UCSD-AML1 (cell line): ENCODE measurements at regions not wholly inside any gene's neighbourhood (a gene's known extent, or its start where the extent isn't known, plus 50 kb on each side); places are given as distances from the start of the nearest gene placed in this dataset.

Experiments
- DNase-seq: peaks from one replicate; lab custom pipeline; 2025; ENCODE audit not compliant: unreplicated experiment; lab: John Stamatoyannopoulos, UW

DNA sequence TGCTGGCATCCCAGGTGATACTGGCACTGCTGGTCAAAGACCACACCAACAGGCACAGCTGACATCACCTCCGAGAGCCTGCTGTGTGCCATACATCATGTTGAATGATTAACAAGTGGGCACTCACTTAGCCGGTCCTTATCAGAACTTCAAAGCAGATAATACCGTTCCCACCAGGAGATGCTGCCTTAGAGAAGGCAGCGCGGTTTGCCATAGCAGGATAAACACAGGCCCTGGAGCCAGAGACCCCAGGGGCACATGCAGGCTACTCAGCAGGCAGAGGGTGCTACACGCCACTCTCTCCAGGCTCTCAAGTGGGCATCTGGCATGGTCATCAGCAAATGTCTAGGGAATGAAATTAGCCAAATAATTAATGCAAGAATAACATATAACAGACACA lies 86.5 kb upstream of the CST7 start:
- no peak for DNase-seq

DNA sequence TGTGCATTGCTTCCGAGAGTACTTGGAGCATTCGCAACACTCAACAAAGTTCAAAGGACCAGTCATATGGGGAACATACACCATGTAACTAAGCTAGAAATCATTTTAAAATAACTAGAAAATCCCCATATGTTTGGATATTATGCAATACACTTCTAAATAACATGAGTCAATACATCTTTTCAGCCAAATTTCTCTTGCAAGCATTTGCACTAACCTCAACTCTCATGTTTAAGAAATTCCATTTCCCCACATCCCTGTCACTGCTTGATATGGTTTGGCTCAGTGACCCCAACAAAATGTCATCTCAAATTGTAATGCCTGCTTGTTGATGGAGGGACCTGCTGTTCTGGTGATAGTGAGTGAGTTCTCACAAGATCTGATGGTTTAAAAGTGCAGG lies 85.7 kb upstream of the CST7 start:
- DNase-seq = no peak

- no peak for DNase-seq
Observed at GRCh38 chr20:24866008-24866407, 83.1 kb upstream of the CST7 start.

GRCh38 chr20:24866742-24867141 lies 82.3 kb upstream of the CST7 start:
- DNase-seq = no peak

GRCh38 chr20:24867556-24867955 lies 81.5 kb upstream of the CST7 start:
- no peak for DNase-seq

DNA sequence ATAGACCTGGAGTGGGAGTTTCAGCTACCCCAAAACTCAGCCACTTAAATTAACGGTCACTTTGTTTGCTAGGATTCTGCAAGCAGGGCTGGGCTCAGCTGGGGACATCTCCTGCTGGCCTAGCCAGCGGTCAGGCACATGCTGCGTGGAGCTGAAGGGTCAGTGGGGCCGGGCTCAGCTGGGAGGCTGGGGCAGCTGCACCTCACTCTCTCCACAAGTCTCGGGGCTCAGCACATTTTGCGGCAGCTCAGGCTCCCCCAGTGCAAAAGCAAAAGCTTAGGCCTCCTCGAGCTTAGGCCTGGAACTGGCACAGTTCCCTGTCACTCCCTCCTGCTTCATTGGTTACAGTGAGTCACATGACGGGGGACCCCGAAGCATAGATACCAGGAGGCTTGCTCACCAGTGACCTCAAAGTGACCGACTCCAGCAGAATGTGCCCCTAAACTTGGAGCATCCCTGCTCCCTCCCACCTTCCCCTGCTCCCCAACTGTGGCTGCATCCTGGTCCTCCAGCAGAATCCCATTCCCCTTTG lies 80.6 kb upstream of the CST7 start:
- DNase-seq = no peak

- no peak for DNase-seq
Observed at GRCh38 chr20:24868959-24869358, 80.1 kb upstream of the CST7 start.

GRCh38 chr20:24870057-24870456 lies 79.0 kb upstream of the CST7 start:
- DNase-seq = no peak

GRCh38 chr20:24870881-24871280 lies 78.2 kb upstream of the CST7 start:
- no peak for DNase-seq

DNA sequence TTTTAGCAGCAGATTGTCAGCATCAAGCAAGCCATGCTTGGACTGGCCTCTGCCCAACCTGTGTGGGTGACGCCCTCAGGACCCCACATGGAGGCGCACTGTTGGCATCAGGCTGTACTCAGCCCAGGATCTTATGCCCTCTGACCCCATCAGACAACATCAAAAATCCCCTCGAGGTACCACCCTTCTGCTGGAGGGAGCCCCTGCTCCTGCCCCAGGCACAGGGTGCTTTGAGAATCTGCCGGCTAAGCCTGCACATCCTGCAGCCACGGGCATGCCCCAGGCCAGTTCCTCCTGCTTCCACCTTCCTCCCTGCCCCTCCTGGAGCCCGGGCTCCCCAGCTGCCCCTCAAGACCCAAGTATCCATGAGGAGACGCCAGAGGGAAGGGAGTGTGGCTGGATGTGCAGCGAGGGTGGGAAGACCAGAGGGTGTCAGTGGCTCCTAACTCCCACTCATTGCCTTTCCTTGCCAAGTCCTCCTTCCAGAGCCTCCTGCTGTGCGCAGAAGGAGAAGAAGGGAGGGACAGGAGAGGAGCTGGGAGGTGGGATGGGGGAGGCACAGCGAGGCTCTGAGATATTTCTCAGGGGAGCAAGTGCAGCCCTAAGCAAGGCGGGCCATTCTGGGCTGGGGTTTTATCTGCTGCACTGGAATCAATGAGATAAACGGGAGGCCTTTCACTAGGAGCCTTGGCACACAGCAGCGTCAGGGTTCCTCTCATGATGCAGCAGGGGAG lies 77.4 kb upstream of the CST7 start:
- DNase-seq = no peak

- no peak for DNase-seq
Observed at GRCh38 chr20:24872291-24873024, 76.6 kb upstream of the CST7 start.

GRCh38 chr20:24873025-24873620 lies 75.9 kb upstream of the CST7 start:
- DNase-seq = no peak

GRCh38 chr20:24875078-24875477 lies 74.0 kb upstream of the CST7 start:
- no peak for DNase-seq

DNA sequence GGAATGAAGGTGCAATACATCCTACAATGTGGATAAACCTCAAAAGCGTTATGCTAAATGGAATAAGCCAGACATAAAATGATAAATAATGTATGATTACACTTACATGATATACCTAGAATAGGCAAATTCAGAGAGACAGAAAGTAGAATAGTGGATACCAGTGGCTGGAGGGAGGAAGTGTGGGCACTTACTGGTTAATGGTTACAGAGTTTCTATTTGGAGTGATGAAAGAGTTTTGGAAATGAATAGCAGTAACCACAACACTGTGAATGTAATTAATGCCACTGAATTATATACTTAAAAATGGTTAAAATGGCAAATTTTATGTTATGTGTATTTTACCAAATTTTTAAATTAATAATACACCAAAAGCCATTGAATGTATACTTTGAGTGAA lies 71.4 kb upstream of the CST7 start:
- no peak for DNase-seq

- DNase-seq = no peak
Observed at GRCh38 chr20:24878657-24879056, 70.4 kb upstream of the CST7 start.

DNA sequence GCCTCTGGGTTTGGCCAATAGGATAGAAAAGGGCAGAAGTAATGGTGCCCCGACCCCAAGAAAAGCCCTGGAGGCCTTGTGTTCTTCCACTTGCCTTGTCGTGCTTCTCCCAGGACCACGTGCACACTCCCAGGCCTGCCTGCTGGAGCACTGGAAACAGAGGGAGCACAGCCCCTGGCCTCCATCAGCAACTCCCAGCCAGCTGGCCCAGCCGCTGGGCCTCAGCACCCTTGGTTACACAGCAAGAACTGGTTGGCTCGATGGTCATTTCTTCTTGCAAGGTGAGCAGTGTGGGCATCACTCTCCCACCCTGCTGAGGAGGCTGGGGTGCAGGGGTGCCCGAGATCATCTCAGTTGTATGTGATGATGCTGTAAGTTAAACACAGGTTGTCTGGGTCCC lies 69.2 kb upstream of the CST7 start:
- no peak for DNase-seq

DNA sequence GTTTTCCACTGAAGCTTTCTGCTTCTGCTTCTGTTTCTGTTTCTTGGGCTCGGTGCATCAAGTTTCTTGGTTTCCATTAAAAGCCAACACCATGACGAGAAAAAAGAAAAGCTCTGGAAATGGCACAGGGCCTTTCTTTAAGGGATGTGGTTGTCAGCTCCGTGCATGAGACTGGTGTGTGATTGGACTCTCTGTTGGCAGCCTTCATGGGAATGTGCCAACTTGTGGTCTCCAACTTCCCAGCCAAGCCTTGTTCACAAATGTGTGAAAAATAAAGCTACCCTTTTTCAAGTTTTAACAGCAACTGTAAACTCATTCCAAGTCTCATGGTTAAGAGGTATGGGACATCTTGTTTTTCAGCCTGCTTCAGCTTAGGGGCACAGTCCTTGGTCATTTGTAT lies 68.7 kb upstream of the CST7 start:
- DNase-seq = no peak

DNA sequence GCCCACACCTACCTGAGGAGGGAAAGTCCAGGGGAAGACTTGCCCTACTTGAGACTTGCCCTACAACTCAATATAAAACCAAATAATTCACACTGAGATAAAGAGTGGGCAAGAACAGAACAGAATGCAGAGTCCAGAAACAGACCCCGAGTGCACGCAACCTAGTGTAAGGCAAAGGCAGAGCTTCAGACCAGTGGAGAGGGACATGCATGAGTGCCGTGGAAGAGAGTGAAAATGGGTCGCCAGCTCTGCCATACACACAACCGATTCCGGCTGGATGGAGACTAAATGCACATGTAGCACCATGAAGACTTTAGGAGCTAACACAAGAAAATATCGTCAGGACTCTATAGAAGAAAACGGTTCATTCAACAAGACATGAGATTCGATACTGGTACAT lies 58.8 kb upstream of the CST7 start:
- no peak for DNase-seq

DNA sequence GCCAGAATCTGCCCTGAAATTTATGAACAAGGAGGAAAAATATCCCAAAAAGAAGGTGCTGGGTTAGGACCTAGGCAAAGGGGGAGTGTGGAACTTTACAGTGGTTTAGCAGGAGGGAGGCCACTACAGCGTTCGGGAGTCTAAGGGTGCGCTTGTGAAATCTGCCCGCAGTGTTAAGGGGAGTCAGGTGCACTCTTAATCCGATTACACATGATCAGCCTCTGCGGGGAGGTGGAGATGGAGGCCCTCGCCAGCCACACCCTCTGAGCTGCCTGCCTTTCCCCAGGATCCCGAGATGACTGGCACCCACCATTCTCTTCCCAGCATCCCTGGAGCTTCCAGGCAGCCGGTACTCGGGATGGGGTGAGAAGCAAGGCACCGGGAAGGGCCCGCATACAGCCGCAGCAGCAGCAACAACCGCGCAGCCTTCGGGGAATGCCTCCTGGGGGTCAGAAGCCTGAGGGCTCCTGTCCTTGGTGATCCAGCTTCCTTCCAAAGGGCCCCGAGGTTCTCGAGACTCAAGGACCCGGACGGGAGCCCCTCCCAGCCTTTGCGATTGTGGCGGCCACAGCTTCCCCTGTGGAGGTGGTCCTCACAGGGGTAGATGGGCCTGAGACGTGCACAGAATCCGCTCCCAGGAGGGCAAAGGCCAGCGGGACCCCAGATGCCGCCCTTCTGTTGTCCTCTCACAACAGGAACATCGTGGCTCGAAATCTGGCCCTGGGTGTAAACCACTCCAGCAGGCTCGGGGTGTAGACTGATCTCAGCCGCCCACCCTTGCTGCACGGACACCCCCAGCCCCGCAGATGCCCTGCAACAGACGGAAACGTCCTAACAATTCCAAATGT lies 57.3 kb upstream of the CST7 start:
- no peak for DNase-seq

DNA sequence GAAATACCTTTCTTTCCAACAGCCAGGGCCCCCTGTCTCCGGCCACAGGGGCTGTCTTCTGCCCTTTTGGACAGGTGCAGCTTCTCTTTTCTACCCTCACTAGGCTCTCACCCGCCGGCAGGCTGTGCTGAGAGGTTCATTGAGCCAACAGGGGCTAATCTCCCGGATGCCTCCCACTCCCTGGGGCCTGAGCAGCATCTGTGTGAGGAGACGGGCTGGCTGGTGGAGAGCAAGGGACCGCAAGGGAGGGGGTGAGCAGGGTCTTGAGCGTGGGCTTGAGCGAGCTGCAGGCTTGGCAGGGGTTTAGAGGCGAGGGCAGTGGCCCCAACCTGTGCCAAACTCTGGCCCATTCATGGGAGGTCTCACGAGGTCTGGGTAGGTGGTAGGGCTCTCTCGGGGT lies 56.5 kb upstream of the CST7 start:
- no peak for DNase-seq

DNA sequence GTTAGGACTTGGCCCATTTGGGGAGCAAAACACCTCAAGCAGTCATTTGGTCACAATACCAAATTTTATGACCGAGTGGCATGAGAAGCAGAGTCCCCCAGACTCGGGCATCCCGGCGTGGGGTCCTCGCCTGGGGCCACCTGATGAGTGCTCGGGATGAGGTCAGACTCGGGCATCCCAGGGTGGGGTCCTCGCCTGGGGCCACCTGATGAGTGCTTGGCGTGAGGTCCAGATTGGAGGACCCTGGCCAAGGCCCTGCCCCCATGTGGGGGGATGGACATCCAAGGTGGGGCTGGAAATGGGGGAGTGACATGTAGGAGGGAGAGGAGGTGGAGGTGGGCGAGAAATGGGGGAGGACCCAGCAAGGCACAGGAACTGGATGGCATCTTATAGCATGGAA lies 56.1 kb upstream of the CST7 start:
- DNase-seq = no peak
